ENCODE measurements at regions not wholly inside any gene's neighbourhood (a gene's known extent, or its start where the extent isn't known, plus 50 kb on each side); places are given as distances from the start of the nearest gene placed in this dataset.

- H4K8ac ChIP-seq (replicated peaks; ENCODE audit: insufficient read length, low read depth, low read length), result no peak overlapping the region
- H3K18ac ChIP-seq (ENCODE audit: insufficient read length, low read depth, low read length), result no peak overlapping the region
- H2BK5ac ChIP-seq (ENCODE audit: insufficient read length, low read length), result no peak overlapping the region
- no peaks in the 10 kb centered on the region for H3K27me3 ChIP-seq (ENCODE audit: insufficient read depth, low read length)
- H2BK120ac ChIP-seq (ENCODE audit: low read depth, low read length, poor library complexity, severe bottlenecking), result no peak overlapping the region
- H3K9me3 ChIP-seq (ENCODE audit: control insufficient read depth, low read depth, low read length), result no peaks in the 10 kb centered on the region
- H2BK20ac ChIP-seq (ENCODE audit: low read depth, low read length, poor library complexity, severe bottlenecking), result no peak overlapping the region
- H3K79me1 ChIP-seq (ENCODE audit: insufficient read depth, low read depth, low read length, poor library complexity, severe bottlenecking), result no peaks in the 10 kb centered on the region
- H3K4me1 Mint-ChIP-seq, result no peaks in the 10 kb centered on the region
- H3K4me2 ChIP-seq (ENCODE audit: insufficient read depth, insufficient read length, low read length), result no peak overlapping the region
- no peaks in the 10 kb centered on the region for H4K20me1 ChIP-seq (ENCODE audit: control insufficient read depth, insufficient read depth, insufficient read length)
- no peaks in the 10 kb centered on the region; the same call in 1 of the 2 replicates for H3K27me3 Mint-ChIP-seq (ENCODE audit: low read depth)
- H3K23ac ChIP-seq (ENCODE audit: insufficient read length, low read depth, low read length), result no peak overlapping the region
- H3T11ph ChIP-seq (ENCODE audit: low read length), result no peak overlapping the region
- no peak overlapping the region for H3K27ac ChIP-seq (ENCODE audit: insufficient read length, low read depth, low read length)
- no peak overlapping the region for H3K56ac ChIP-seq (ENCODE audit: insufficient read length, low read depth, low read length)
- no peaks in the 10 kb centered on the region; a peak in 1 of 7 replicates for H3K36me3 Mint-ChIP-seq (ENCODE audit: insufficient read depth in 1 of 3, low read depth in 3 of 3)
- H3K4me3 Mint-ChIP-seq, result no peak overlapping the region
- no peak overlapping the region for H3K9ac ChIP-seq (ENCODE audit: extremely low read depth, insufficient read length, low read length)
- no peak overlapping the region for H3K14ac ChIP-seq (ENCODE audit: insufficient read depth, low read length)
- H2AK5ac ChIP-seq (ENCODE audit: insufficient read length, low read length), result no peak overlapping the region
- H2BK12ac ChIP-seq (ENCODE audit: insufficient read length, low read depth, low read length), result no peak overlapping the region
- H3K23me2 ChIP-seq (ENCODE audit: insufficient read length, low read depth, low read length, poor library complexity, severe bottlenecking), result no peaks in the 10 kb centered on the region
- no peak overlapping the region for H2AFZ ChIP-seq (ENCODE audit: low read length)
- DNase-seq, result no peak
- no peak for TF ChIP-seq CTCF (conservative IDR thresholded peaks at IDR 0.05)
- no peak overlapping the region for H2BK15ac ChIP-seq (ENCODE audit: low read depth, low read length)
- H3K4me1 ChIP-seq (ENCODE audit: insufficient read depth, low read length), result no peaks in the 10 kb centered on the region
- H3K79me2 ChIP-seq (ENCODE audit: insufficient read depth, low read length), result no peaks in the 10 kb centered on the region
- WGBS (ENCODE audit: extremely low coverage, insufficient read length, low lambda C conversion rate), result no CpG with 5 or more reads among the region's 1 CpG
- no peak overlapping the region for H4K5ac ChIP-seq (ENCODE audit: insufficient read length, low read depth, low read length)
- no peak overlapping the region for H3K27ac Mint-ChIP-seq
- H3K9me3 Mint-ChIP-seq, result no peaks in the 10 kb centered on the region
- no peak overlapping the region for H4K91ac ChIP-seq (ENCODE audit: insufficient read length, low read depth, low read length)
- no peak overlapping the region for H3K4ac ChIP-seq (ENCODE audit: low read depth, low read length)
These were observed 341.7 kb upstream of the SMIM31 start for GRCh38 chr4:164412246-164412645.
